HG02759 (cell line): ENCODE measurements at regions not wholly inside any gene's neighbourhood (a gene's known extent, or its start where the extent isn't known, plus 50 kb on each side); places are given as distances from the start of the nearest gene placed in this dataset.

Experiments
- ATAC-seq: cut with Tn5 transposase; IDR thresholded peaks from one replicate; pipeline ENCODE4 v1.9.1; 2021; ENCODE audit warnings: mild to moderate bottlenecking, moderate library complexity; ENCODE audit not compliant: unreplicated experiment

DNA sequence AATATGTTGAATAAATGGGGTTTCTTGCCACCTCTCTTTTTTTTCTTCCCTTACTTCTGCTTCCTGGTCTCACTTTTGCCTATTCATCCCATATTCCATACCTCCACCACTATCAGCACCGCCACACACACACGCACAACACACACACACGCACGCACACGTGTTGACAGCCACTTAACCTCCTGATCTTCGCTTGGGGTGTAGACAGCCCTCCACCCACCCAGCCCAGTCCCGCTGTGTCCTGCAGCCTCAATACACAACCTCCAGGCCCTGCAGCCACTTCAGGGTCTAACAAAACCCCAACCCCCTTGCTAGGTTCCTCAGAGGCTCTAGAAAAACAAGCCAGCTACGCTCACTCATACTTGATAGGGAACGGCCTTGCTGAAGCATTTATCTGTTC, 72.3 kb downstream of the LINC00237 start:
- no peak for ATAC-seq

DNA sequence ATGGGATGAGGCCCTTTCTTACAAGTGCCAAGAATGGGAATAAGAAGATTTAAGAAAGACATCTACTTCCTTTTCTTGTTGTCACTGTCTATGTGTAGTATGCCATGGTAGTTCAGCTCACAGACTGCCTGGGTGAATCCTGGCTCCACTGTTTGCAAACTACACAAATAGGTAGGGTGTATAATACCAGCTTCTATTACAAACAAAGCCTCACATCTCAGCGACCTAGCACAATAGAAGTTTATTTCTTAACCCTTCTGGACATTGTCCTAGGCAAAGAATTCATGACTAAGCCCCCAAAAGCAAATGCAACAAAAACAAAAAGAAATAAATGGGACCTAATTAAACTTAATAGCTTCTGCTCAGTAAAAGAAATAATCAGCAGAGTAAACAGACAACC, 74.5 kb downstream of the LINC00237 start:
- ATAC-seq = no peak

DNA sequence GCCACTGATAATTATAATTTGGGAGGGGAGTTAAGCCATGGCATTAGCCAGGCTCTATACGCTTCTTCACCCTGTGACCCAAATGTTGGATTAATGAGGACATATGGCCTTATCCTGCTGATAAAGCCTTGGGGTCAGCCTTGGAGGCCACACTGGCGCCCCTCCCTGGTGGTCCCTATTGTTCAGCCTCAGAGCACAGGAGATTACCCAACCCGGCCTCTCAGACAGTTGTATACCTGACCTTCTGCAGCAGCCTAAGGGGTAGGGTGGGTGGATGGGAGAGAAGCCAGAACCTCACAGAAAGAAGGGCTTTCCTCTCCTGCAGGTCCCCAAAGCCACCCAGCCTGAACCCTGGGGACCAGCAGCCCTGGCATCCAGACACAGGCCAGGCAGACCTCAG, 76.8 kb downstream of the LINC00237 start:
- no peak for ATAC-seq

DNA sequence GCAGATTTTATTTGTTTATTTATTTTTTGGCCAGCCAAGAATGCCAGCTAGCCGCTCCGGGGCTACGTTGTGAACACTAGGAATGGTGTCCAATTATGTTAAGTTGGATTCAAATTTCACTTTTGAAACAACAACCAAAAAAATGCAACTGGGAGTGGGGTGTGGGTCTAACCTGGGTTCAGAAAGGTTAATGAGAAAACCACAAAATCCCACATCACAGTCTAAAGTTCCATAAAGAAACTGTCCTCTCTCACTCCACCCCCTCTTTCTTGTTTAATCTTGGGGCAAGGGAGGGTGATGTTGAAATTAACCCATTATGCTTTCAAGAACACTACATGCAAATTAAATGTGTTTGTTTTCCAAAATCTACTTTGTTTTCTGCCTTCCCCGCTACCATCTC, 77.2 kb downstream of the LINC00237 start:
- ATAC-seq = no peak

DNA sequence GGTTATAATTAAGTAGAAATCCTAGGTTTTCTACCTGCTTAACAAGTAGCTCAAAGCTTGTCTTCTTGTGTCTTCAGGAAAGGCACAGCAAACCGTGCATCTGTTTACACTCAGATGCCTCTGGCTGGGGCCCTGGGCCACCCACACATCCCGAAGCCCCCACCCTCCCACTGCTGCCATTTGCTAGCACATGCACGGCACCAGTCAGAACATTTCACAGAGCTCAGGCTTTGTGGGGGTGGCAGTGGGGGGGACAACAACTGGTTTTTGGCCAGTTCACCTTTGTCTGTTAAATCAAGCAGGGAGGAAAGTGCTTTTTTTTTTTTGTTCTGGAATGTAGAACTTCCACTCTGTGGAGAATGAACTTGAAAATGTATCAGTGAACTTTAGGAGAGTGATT, 77.7 kb downstream of the LINC00237 start:
- ATAC-seq = no peak

DNA sequence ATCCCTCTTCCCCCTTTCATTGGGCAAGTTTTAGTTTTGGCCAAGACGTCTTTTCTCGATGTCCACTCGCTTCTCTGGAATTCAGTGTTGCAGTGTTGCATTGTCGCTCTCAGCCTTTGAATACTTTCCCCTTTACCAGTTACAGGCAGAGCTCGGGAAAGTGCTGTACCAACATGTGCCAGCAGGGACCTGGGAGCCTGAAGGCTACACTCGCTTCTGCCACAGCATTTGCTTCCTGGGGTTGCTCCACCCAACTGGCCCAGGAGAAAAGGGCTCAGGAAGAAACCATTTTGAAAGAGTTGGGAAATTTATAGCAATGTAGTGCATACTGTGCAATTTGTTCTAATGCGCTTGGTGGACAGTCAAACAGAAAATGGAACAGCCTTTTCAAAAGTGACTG, 78.6 kb downstream of the LINC00237 start:
- no peak for ATAC-seq

DNA sequence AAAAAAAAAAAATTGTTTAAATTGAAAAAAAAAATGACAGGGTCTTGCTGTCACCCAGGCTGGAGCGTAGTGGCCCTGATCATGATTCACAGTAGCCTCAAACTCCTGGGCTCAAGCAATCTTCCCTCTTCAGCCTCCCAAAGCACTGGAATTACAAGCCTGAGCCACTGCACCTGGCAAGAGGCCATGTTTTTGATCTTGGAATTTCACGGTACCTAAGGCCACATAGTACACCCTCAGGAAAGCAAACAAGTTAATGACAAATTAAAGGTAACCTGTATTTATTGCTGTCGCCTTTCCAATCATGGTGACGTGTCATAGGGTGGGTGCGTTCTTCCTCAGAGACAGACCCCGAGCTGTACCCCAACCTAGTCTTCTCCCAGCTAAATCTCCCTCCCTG, 79.2 kb downstream of the LINC00237 start:
- no peak for ATAC-seq

DNA sequence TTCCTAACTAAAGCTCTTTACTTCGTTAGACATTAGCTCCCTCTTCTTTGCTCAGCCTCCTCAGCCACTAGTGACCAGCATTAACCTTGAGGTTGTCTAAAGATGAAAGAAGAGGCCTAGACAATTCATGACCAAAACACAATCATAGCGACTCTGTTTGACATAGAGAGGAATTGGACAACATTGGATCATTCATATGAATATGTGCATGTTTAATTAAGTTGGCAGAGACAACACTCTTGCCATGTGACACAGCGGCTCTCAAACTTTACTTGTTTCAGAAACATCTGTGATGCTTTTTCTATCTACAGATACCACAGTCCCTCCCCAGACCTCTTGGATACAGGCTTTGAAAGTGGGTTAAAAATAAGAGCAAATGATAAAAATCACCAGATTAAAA, 81.7 kb downstream of the LINC00237 start:
- no peak for ATAC-seq

DNA sequence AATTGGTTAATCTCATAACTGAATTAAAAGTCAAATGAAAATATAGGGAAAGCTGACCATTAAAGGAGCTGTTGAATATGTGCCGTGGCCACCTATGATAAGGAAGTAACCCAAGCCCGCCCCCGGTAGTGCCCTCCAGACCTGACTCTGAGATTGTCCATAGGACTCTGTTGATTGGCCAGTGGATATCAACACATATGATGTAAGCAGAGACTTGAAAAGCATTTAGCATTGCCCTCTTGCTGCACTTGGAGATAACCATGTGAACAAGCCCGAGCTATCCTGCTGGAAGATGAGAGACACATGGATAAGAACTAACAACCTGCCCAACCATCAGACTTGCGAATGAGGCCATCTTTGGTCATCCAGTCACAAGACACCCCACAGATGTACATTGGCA, 83.2 kb downstream of the LINC00237 start:
- ATAC-seq = no peak

DNA sequence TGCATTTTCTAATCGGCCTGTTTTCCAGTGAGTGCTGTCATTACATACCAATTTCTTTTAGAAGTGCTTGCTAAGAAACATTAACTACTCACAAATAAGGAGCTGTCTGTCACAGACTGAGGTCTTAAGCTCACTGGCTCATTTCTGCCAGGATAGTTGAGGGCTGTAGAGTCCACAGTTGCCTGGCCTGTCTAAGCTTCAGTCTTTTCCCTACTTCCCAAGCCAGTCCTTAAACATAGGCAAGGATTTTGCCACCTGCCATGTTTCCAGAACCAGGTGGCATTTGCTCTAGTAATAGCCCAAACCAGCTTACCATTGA, 84.7 kb downstream of the LINC00237 start:
- ATAC-seq = no peak

DNA sequence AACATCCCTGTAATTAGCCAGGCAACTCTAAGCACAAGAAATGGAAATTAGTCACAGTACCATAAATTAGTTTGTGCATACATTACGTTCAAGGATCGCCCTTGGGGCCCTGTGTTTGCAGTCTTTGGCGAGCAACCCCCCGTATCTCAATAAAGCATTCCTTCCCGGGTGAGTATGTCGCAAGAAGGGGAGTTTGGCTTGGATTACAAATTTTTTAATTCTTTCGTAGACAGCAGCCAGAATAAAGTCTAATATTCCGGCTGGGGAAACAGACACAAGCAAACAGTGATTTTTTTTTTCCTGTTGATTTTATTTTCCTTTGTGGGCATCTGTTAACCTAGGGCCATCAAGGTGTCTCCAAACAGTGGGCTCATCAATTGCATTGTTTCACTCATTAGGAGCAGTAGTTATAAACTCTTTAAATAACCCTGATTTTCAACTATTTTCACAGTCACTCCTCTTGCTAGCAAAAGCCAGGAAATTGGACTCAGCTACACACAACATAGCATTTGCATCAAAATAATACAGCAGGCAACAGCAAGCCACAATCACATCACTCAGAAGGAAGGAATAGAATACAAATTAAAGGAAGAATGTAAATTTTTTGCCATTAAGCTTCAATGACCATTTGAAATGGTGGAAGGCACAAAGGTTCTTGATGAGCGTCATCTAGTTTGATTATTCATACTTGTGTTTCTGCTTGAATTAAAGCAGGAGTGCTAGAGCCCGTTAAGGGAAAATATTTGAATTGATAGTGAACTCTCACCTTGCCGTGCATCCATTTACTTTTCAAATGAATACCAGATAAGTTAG, 85.3 kb downstream of the LINC00237 start:
- ATAC-seq = no peak

DNA sequence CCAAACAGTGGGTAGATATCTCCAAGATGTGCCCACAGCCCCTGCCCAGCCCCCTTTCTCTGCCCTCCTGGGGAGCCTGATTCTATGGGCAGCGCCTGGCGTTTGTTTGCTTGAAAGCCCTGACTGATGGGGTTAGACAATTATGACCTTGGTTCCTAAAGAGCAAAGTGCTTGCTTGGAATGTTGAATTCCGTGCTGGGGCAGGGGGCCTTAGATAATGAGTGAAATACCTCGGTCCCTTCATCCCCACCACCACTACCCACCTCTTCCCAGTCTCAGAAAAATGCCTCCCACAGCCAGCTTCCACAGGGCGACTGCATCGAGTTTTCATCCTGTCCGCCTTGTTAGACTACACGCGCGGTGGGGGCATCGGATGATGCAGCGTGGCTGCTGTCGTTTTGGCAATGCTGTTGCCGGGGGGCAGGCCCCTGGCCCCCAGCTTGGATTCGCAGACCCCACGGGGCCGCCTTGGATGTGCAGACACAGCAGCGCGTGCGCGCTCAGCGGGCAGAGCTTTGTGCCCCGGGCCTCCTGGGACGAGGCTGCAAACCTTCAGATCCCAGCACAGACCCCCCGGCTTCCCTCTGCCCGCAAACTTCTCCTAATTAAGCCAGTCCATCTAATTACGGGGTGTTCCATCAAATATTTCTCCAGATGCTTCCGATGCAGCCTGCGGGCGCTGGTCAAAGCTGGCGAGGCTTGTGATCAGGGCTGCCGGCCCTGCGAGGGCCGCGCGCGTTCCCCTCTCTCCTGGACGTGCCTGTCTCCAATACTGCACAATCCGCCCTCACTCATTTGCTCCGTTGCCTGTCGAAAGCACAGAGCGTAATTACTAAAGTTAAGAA, 86.1 kb downstream of the LINC00237 start:
- no peak for ATAC-seq

DNA sequence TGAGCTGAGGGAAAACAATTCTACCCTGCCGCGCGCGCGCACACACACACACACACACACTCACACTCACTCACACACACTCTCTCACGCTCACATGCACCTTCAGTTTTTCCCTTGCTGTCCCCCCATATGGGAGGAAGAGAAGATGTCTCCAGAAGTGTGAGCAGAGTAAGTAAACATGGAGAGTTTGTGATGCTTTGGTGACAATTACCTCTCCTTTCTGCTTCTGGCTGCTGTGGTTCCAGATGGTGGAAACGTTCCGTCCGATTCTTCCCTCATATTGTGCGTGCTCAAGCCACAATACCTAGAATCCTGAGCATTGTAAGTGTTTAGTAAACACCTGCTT, 86.7 kb downstream of the LINC00237 start:
- no peak for ATAC-seq

DNA sequence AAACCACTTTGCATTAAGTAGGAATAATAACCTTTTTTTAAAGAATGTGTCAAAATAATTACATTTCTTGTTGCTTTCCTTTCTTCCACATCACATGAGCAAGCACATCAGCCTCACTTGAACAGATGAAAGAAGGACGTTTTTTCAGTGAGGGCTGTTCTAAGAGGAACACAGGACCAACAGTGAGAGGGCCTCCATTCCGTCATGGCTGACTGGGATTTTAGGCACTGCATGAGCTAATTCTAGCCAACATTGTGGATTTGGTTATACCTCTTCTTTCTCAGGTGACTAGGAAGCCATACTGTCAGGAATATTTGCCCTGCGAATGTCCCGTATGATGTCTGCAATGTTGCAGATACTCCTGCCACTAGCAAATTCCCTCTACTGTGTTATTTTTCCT, 87.6 kb downstream of the LINC00237 start:
- ATAC-seq = no peak

DNA sequence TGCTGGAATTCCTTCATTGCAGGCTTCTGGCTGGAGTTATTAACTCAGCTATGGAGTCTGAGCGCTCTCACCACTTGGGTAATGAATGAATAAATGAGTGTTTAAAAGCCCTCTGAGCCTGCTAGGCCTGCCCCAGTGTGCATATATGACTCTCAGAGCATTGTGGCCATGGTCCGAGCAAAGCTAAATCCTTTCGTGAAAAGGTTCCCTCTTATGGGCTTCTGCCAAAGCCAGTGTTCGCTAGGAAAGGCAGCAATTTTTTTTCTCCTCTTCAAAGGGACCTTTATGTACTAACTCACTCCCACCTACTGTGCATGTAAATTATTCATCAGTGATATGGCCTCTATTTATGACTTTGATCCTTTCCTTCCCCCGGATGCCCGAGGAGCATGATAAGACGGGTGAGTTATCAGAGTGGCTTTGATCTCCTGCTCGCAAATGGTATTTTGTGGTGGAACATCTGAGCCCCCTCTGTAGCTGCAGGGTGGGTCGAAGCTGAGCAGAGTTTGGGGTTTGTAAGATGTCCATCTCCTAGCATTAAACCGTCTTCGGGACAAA, 88.6 kb downstream of the LINC00237 start:
- no peak for ATAC-seq

DNA sequence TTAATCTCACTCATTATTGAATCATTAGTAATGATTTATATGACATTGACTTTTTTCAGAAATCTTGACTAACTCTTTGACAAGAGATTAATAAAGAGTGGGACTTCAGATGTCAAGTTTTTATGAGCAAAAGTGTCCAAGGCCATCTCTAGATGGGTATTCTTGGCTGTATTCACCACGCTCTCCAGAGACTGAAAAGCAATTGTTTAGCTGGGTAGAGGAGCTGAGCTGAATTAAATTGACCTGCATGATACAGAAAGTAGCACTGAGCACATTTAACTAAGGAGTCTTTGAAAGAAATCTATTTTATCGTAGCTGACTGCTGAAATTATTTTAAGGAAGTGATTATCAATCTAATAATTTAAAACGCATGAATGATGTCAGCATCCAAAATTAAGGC, 89.4 kb downstream of the LINC00237 start:
- no peak for ATAC-seq

DNA sequence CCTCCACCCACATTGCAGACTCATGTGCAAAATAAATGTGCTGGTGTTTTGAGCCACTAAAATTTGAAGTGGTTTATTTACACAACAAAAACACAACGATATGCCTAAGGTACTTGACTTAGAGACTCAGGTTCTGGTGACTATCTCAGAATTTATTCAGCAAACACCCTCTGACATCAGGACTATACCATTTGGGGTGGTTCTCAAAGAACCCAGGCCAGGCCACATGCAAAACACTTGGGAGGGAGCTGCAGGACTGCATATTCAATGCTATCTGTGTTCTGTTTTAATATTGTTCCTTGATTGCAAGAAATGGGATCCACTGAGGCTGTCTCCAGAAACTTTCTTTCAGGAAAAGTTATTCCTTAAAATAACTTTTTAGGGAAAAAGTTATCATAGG, 91.6 kb downstream of the LINC00237 start:
- no peak for ATAC-seq

DNA sequence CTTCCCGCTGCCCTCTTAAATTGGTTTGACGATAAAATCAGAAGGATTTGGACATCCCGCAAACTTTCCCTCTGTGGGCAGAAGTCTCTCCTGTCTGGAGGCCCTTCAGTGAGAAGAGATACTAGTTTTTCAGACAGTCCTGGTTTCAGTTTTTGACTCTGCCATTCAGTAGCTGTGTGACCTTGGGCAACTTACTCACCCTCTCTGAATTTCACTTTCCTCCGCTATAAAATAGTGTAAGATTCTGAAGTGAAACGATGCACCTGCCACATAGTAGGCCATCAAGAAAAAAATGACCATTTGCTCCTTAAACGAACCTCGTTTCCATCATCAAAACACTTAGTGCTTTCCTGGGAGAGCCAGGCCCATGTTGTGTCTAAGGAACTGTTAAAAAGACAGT, 97.2 kb downstream of the LINC00237 start:
- no peak for ATAC-seq

DNA sequence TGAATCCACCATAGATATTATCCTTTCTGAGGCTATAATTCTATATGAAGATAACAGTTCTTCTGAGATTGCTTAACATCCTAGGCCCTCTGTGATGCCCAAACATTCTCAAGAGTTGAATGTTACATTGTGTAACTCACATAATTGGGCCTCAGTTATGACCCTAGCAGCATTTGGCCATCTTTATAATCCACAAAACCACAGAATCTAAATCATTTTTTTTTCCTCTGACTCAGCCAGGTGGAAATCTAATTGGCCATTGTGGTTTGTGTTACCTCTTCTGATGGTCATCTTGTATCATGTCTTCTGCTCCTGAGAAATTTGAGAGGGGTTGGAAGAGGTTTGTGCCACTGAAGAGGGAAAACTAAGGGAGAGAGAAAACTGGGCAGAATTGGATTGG, 99.5 kb downstream of the LINC00237 start:
- no peak for ATAC-seq

DNA sequence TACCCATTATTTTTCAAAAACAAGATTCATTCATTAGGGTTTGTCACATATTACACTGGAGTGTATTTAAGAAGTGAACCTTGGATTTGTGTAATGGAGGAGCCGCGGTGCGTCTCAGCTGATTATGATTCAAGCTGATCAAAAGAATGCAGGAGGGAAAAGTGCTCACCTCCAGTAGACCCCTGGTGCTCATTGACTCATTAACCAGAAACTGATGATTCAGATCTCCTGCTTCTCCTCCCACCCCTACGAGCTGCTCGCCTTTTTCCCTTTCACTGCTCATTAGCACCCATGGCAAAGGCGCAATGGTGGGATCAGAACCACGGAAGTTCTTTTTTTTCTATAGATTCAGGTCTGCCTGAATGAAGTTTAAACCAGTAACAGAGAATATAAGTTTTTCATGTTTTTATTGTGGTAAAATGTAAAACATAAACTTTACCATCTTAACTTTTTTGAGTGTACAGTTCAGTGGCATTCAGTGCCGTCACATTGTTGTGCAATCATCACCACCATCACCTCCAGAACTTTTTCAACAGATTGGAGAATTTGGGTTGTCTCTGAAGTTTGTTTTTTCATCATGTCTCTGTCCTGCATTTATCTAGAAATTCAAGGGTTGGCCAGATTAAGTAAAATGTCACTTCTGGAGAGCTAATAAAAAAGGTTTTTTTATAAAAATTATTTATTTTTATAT, 101.6 kb downstream of the LINC00237 start:
- ATAC-seq = no peak

DNA sequence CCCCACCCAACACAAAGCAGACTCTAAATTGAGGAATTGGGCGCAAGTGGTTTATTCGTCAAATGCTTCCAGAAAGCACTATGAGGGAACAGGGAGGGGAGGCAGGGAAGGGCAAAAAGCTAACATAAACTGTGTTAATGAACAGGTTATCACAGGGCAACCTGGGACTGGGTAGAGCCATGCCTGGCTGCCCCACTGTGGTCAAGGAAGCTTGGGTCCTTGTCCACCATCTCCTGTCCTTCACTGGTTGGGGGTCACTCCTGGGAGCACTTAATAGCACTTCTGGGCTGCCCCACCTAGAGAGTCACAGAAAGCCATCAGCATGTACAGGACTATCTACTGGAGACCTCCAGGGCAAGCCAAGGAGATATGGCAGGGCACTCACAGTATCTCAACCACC, 102.3 kb downstream of the LINC00237 start:
- no peak for ATAC-seq

DNA sequence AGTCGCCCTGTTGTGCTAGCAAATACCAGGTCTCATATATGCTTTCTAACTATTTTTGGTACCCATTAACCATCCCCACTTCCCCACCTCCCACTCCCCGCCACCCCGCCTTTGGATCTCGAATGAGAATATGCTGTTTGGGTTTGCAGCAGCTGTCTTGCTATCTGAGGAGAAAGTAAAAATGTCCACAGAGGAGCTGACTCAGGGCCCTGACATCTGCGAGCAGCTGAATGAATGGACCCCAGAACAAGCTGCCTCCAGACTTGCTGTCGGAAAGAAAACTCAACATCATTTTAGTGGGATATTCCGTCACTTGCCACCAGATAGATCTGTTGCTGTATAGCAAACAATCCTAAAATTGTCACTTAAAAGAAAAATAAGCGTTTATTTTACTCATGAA, 103.7 kb downstream of the LINC00237 start:
- ATAC-seq = no peak
